Left colon (tissue), 2 donors: ENCODE measurements at regions not wholly inside any gene's neighbourhood (a gene's known extent, or its start where the extent isn't known, plus 50 kb on each side); places are given as distances from the start of the nearest gene placed in this dataset.
"Not testable (repeated sequence)": the region's sequence is repeated elsewhere in the genome, so short reads cannot be mapped to it uniquely, and the experiment has no call there.

ENCODE experiments used
- ATAC-seq: fragments of 200-7000 bp; cut with Tn5 transposase; one replicate; pipeline ENCODE4 v1.9.1; 2020; ENCODE audit warnings: mild to moderate bottlenecking, moderate library complexity
- DNase-seq, 2 donors: peaks; one replicate each; pipeline ENCODE4 v3.0.0-alpha.2; 2020
- intact Hi-C, 2 donors: fragments of 100-400 bp; cut with DNase I in 1 of 2; cut with micrococcal nuclease in 1 of 2; formaldehyde crosslinking; loops; one replicate each; pipeline versions ENCODE4 v1.11.2 to v1.14.0; 2022; cut with DNase I, micrococcal nuclease
- donor health status: DM: no; HTN: no; CAD: no.
- donor health status: DM: yes; HTN: yes; CAD: no.

- intact Hi-C loops: no loop called here
- ATAC-seq: no peak
- DNase-seq: no peak
Observed at GRCh38 chr5:103397739-103398581, 139.4 kb downstream of the MACIR start.

DNA sequence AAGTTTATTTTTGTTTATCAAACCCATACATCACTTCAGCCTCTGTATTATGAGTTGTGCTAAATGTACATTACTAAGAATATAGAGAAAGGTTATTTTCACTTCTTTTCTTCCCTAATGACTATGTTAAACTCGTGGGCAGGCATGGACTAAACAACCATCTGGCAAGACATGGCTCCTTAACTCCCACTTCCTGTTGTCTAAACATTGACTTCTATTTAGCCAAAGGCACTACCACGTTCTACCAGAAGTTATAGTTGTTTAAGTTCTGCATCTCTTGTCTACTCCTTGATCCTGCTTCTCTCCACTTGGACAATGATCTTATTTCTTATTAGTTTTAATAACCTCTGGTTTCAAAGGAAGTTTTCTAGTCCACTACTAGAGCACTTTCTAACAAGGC, 136.1 kb downstream of the MACIR start:
- ATAC-seq (no peak), DNase-seq (no peak)
- intact Hi-C loops: no loop called here

DNA sequence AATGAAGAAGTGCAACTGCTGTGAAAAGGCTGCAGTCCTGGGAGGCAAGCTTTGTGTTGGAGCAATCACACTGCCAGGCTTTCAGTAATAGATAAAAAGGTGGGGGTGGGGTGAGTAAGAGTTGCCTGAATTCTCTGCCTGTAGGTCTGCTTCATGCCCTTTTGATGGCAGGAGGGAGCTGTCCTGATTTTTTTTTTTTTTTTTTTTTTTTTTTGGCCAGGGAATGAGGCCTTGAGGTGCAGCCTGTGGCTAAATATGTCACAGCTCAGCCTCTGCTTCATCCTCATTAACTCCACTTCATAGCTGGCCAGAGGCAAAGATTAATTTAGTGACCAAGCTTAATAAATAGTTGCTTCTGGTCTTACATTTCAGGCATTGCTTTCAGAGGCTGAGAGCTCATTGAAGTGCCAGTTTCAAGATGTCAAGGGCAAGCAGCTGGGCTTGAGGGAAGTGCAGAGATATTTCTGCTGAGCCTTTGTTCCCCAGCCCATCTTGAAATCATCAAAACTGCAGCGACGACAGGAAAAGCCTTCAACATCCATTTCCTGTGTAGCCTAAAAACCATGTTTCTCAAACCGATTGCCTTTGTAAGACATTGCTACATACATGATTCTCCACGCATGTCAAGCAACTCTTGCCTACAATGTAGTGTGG, 134.7 kb downstream of the MACIR start:
- intact Hi-C loops: no loop called here
- DNase-seq (no peak), ATAC-seq (no peak)

- intact Hi-C loops: no loop called here
- DNase-seq (no peak), ATAC-seq (no peak)
Observed at GRCh38 chr5:103391659-103392058, 133.1 kb downstream of the MACIR start.

GRCh38 chr5:103389846-103390245, 131.3 kb downstream of the MACIR start:
- DNase-seq (no peak), ATAC-seq (no peak)
- intact Hi-C loops: no loop called here

DNA sequence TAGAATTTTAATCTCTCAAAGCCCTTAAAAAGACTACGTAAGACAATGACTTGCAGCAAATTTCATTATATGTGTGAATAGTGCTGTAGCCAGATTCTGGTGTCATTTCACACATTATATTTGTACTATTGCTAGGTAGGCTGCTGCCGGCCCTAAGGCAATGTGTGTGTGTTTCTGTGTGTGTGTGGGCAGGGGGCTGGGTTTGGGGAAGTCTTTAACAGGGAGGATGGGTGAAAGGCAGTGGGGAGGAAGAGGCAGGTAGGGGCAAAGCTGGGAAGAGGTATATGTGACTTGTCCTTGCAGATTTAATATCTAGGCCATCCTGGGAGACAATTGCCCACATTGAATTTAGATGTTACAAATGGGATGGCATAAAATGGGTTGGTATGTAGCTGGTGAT, 130.8 kb downstream of the MACIR start:
- ATAC-seq: no peak
- intact Hi-C loops: no loop called here
- DNase-seq: no peak

- DNase-seq (no peak), ATAC-seq (no peak)
- intact Hi-C loops: no loop called here
Observed at GRCh38 chr5:103385722-103386121, 127.2 kb downstream of the MACIR start.

DNA sequence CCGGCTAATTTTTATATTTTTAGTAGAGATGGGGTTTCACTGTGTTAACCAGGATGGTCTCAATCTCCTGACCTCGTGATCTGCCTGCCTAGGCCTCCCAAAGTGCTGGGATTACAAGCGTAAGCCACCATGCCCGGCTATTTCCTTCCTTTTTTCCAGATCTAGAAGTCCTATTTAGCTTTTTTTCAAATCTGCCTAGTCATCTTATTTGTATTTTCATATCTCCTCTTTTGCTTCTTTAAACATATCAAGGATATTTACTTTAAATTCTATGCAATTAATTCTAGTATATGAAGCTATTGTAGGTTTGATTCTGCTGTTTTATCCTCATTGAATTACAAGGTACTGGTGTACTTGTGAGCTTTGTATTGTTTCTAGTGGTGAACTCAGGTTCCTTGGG, 119.1 kb downstream of the MACIR start:
- DNase-seq, ATAC-seq, intact Hi-C loops: not testable (repeated sequence)

DNA sequence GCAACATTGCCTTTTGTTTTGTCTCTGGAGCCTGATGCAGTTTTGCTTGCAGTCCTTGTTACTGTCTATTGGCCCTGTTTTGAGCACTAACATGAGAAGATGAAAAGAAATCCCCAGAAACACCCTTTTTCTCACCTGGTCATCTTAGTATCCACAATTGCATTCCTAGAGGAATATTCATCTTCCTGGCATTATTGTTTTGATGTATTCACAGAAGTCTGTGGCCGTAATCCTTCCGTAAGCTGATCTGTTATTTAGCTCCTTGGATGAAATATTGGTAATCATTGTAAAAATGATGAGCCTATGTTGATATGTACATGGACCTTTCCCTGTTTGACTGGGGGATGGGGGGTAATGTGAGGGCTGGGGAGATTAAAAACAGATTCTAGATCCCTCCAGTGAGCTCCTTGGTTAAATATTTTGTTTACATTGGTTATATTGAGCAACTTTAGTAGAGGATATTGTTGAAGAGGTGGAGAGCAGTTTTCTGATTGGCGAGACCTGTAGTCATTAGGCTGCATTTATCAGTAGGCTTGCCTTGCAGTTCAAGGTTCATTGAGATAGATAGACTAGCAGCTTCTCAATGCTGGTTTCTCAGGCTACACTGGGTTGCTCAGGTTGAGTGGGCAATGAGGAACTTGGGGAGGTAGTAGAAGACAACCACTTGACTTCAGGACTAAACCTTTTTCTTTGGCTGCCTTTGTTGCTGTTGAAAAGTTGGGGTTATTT, 117.5 kb downstream of the MACIR start:
- peak; percentile 88 for ATAC-seq
- intact Hi-C loops: no loop called here
- DNase-seq: no peak

- intact Hi-C loops: no loop called here
- DNase-seq: no peak
- no peak for ATAC-seq
Observed at GRCh38 chr5:103375350-103375749, 116.8 kb downstream of the MACIR start.

- DNase-seq (no peak), ATAC-seq (no peak)
- intact Hi-C loops: no loop called here
Observed at GRCh38 chr5:103374473-103374963, 116.0 kb downstream of the MACIR start.

GRCh38 chr5:103373597-103374472, 115.3 kb downstream of the MACIR start:
- intact Hi-C loops: no loop called here
- peak; percentile 57 for ATAC-seq

DNA sequence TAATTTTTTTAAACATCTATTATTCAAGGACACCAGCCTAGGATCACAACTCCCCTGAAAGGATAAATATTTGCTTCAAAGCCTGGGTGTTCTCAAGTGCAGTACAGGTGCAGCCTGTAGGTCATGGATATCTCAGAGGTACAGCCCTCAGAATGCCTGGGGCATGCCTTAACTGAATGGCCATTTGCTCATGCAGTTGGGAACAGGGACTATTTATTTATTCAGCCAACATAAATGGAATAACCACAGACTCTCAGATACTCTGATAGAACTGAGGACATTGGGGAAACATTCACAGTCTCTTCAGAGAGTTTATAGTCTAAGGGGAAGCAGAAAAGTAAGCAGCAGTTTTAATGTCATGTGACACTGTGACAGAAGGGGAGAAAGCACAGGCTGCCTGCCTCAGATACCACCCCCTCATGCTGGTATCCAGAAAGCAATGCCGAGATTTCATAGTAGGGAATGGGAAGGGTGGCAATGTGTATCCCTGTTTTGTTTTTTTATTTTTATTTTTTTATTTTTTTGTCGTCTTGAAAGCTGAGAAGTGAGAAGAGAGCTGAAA, 112.6 kb downstream of the MACIR start:
- ATAC-seq: no peak
- no peak for DNase-seq
- intact Hi-C loops: no loop called here

More at GRCh38 chr5:103373597-103374472, 115.3 kb downstream of the MACIR start:
- no peak for DNase-seq

GRCh38 chr5:103369125-103370120, 110.9 kb downstream of the MACIR start:
- intact Hi-C loops: no loop called here
- no peak for ATAC-seq

DNA sequence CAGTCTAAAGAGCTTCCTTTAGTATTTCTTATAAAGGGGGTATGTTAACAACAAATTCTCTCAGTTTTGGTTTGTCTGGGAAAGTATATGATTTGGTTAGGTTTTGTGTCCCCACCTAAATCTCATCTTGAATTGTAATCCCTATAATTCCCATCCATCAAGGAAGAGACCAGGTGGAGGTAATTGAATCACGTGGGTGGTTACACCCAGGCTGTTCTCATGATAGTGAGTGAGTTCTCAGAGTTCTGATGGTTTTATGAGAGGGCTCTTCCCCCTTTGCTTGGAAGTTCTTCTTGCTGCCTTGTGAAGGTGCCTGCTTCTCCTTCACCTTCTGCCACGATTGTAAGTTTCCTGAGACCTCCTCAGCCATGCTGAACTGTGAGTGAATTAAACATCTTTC, 109.1 kb downstream of the MACIR start:
- intact Hi-C loops: no loop called here
- peak; percentile 77 for ATAC-seq
- no peak for DNase-seq

More at GRCh38 chr5:103369125-103370120, 110.9 kb downstream of the MACIR start:
- no peak for DNase-seq

GRCh38 chr5:103366918-103367549, 108.5 kb downstream of the MACIR start:
- no peak for DNase-seq
- intact Hi-C loops: no loop called here
- ATAC-seq: no peak

GRCh38 chr5:103364074-103364473, 105.5 kb downstream of the MACIR start:
- no peak for ATAC-seq
- no peak for DNase-seq
- intact Hi-C loops: no loop called here
